Naive thymus-derived CD8-positive, alpha-beta T cell (primary cell): ENCODE measurements at regions not wholly inside any gene's neighbourhood (a gene's known extent, or its start where the extent isn't known, plus 50 kb on each side); places are given as distances from the start of the nearest gene placed in this dataset.
A peak's percentile ranks its signal among the peaks of the same experiment; 100 is the strongest.

ENCODE experiments used
- ATAC-seq, 2 donors: fragments of 150-1000 bp; cut with Tn5 transposase in 1 of 2; sonication (Bioruptor Pico), chemical (Tn5 transposase) in 1 of 2; 1 replicate in 1 of 2; 2 replicates in 1 of 2; pipeline ENCODE4 v1.10.0; 2021; ENCODE audit warnings: mild to moderate bottlenecking in 2 of 2, moderate library complexity in 2 of 2
- POLR2A ChIA-PET: fragments of 350-600 bp; sonication (Branson Sonifier 250); formaldehyde crosslinking; loops from one replicate; lab custom pipeline; 2021; ENCODE audit warnings: antibody characterized with exemption; lab: Charles Lee
- DNase-seq, 10 donors: peaks; one replicate each; pipeline versions ENCODE4 v3.0.0 to v3.0.0-alpha.2; 2020 to 2022
- H3K27ac Mint-ChIP-seq, 10 donors: one replicate each; pipeline ENCODE4 v1.8.0; 2020 to 2022; ENCODE audit warnings: mild to moderate bottlenecking in 10 of 10, mixed read lengths in 10 of 10, moderate library complexity in 4 of 10, inconsistent platforms in 1 of 10
- H3K27me3 Mint-ChIP-seq, 5 donors: one replicate each; pipeline ENCODE4 v1.8.0; 2021 to 2022; ENCODE audit warnings: mixed read lengths in 5 of 5
- H3K36me3 Mint-ChIP-seq, 3 donors: one replicate each; pipeline ENCODE4 v1.8.0; 2020 to 2022; ENCODE audit warnings: mixed read lengths in 3 of 3, mild to moderate bottlenecking in 2 of 3, inconsistent platforms in 1 of 3
- H3K4me1 Mint-ChIP-seq, 4 donors: one replicate each; pipeline ENCODE4 v1.8.0; 2021 to 2022; ENCODE audit warnings: mixed read lengths in 4 of 4
- H3K4me3 Mint-ChIP-seq, 10 donors: one replicate each; pipeline ENCODE4 v1.8.0; 2020 to 2022; ENCODE audit warnings: mild to moderate bottlenecking in 10 of 10, mixed read lengths in 10 of 10, moderate library complexity in 6 of 10, inconsistent platforms in 1 of 10
- H3K9me3 Mint-ChIP-seq, 9 donors: one replicate each; pipeline ENCODE4 v1.8.0; 2020 to 2022; ENCODE audit warnings: mixed read lengths in 9 of 9, mild to moderate bottlenecking in 3 of 9, inconsistent platforms in 1 of 9, moderate library complexity in 1 of 9

GRCh38 chr6:6909111-6909510 lies 198.7 kb upstream of the RREB1 start:
- Mint-ChIP-seq H3K27ac (no peak overlapping the region), H3K36me3 (no peaks in the 10 kb centered on the region), H3K4me3 (no peak overlapping the region), H3K4me1 (no peaks in the 10 kb centered on the region), H3K9me3 (no peaks in the 10 kb centered on the region), H3K27me3 (peaks cover 0 to 9% (median 1%) of the 10 kb centered on the region in 5 donors)
- ATAC-seq, result no peak
- POLR2A ChIA-PET, result no interaction called here
- no peak for DNase-seq

- POLR2A ChIA-PET, result no interaction called here
- H3K4me3 Mint-ChIP-seq, result no peak overlapping the region
- H3K27me3 Mint-ChIP-seq, result peaks cover 0 to 9% (median 1%) of the 10 kb centered on the region in 5 donors
- no peaks in the 10 kb centered on the region for H3K36me3 Mint-ChIP-seq
- H3K9me3 Mint-ChIP-seq, result no peaks in the 10 kb centered on the region
- DNase-seq (no peak), ATAC-seq (no peak)
- no peak overlapping the region for H3K27ac Mint-ChIP-seq
- H3K4me1 Mint-ChIP-seq, result peaks cover 0 to 5% (median 3%) of the 10 kb centered on the region in 4 donors
Measured at GRCh38 chr6:6910734-6911295, 196.9 kb upstream of the RREB1 start.

- no peaks in the 10 kb centered on the region for H3K9me3 Mint-ChIP-seq
- POLR2A ChIA-PET, result no interaction called here
- H3K4me1 Mint-ChIP-seq, result peaks cover 3 to 11% (median 8%) of the 10 kb centered on the region in 4 donors
- no peak overlapping the region for H3K27ac Mint-ChIP-seq
- ATAC-seq (no peak), DNase-seq (no peak)
- H3K4me3 Mint-ChIP-seq, result no peak overlapping the region
- peaks cover 0 to 9% (median 1%) of the 10 kb centered on the region in 5 donors for H3K27me3 Mint-ChIP-seq
- H3K36me3 Mint-ChIP-seq, result no peaks in the 10 kb centered on the region
Measured at GRCh38 chr6:6911391-6911790, 196.4 kb upstream of the RREB1 start.

- Mint-ChIP-seq H3K9me3 (no peaks in the 10 kb centered on the region), H3K27me3 (peaks cover 0 to 10% (median 1%) of the 10 kb centered on the region in 5 donors), H3K27ac (peak overlapping the region in 1 of 10 donors; percentile 82), H3K4me1 (peaks cover 5 to 14% (median 10%) of the 10 kb centered on the region in 4 donors), H3K36me3 (no peaks in the 10 kb centered on the region), H3K4me3 (no peak overlapping the region)
- no peak for DNase-seq
- ATAC-seq, result no peak
- POLR2A ChIA-PET, result no interaction called here
Measured at GRCh38 chr6:6912817-6913744, 194.7 kb upstream of the RREB1 start.

- H3K27me3 Mint-ChIP-seq, result peaks cover 0 to 6% (median 0%) of the 10 kb centered on the region in 5 donors
- H3K4me3 Mint-ChIP-seq, result peak overlapping the region in 5 of 10 donors; percentile 60 to 74 (median 70)
- no peak for DNase-seq
- H3K9me3 Mint-ChIP-seq, result no peaks in the 10 kb centered on the region
- no peaks in the 10 kb centered on the region for H3K36me3 Mint-ChIP-seq
- peaks cover 6 to 21% (median 13%) of the 10 kb centered on the region in 4 donors for H3K4me1 Mint-ChIP-seq
- no peak for ATAC-seq
- POLR2A ChIA-PET, result no interaction called here
- H3K27ac Mint-ChIP-seq, result peak overlapping the region in 2 of 10 donors; percentile 26 to 44
Measured at GRCh38 chr6:6915219-6915618, 192.5 kb upstream of the RREB1 start.

GRCh38 chr6:6915813-6916547 lies 191.8 kb upstream of the RREB1 start:
- Mint-ChIP-seq H3K27me3 (peaks cover 0 to 8% (median 0%) of the 10 kb centered on the region in 5 donors), H3K9me3 (no peaks in the 10 kb centered on the region), H3K4me3 (peak overlapping the region; percentile 42 to 74 (median 68)), H3K4me1 (peaks cover 8 to 21% (median 13%) of the 10 kb centered on the region in 4 donors), H3K36me3 (no peaks in the 10 kb centered on the region), H3K27ac (peak overlapping the region in 7 of 10 donors; percentile 1 to 74 (median 26))
- DNase-seq, result peak in 2 of 10 donors; percentile 8 to 9
- no peak for ATAC-seq
- POLR2A ChIA-PET, result no interaction called here

GRCh38 chr6:6916598-6916997 lies 191.2 kb upstream of the RREB1 start:
- ATAC-seq (no peak), DNase-seq (no peak)
- peak overlapping the region in 2 of 10 donors; percentile 63 to 71 for H3K27ac Mint-ChIP-seq
- H3K36me3 Mint-ChIP-seq, result no peaks in the 10 kb centered on the region
- POLR2A ChIA-PET, result no interaction called here
- H3K27me3 Mint-ChIP-seq, result peaks cover 0 to 8% (median 0%) of the 10 kb centered on the region in 5 donors
- peak overlapping the region in 3 of 10 donors; percentile 30 to 69 (median 59) for H3K4me3 Mint-ChIP-seq
- H3K4me1 Mint-ChIP-seq, result peaks cover 8 to 21% (median 13%) of the 10 kb centered on the region in 4 donors
- no peaks in the 10 kb centered on the region for H3K9me3 Mint-ChIP-seq

GRCh38 chr6:6918216-6918983 lies 189.4 kb upstream of the RREB1 start:
- Mint-ChIP-seq H3K27me3 (peaks cover 0 to 8% (median 0%) of the 10 kb centered on the region in 5 donors), H3K36me3 (no peaks in the 10 kb centered on the region), H3K4me1 (peaks cover 8 to 21% (median 13%) of the 10 kb centered on the region in 4 donors), H3K4me3 (peak overlapping the region in 1 of 10 donors; percentile 15), H3K27ac (no peak overlapping the region), H3K9me3 (no peaks in the 10 kb centered on the region)
- DNase-seq, result peak in 4 of 10 donors; percentile 6 to 34 (median 14)
- peak; percentile 25 to 61 for ATAC-seq
- POLR2A ChIA-PET, result no interaction called here

- POLR2A ChIA-PET, result no interaction called here
- peaks cover 8 to 21% (median 13%) of the 10 kb centered on the region in 4 donors for H3K4me1 Mint-ChIP-seq
- no peaks in the 10 kb centered on the region for H3K36me3 Mint-ChIP-seq
- DNase-seq, result no peak
- H3K4me3 Mint-ChIP-seq, result no peak overlapping the region
- no peak for ATAC-seq
- peaks cover 0 to 8% (median 0%) of the 10 kb centered on the region in 5 donors for H3K27me3 Mint-ChIP-seq
- no peak overlapping the region for H3K27ac Mint-ChIP-seq
- H3K9me3 Mint-ChIP-seq, result no peaks in the 10 kb centered on the region
Measured at GRCh38 chr6:6919173-6919572, 188.6 kb upstream of the RREB1 start.

GRCh38 chr6:6920114-6920986 lies 187.4 kb upstream of the RREB1 start:
- Mint-ChIP-seq H3K36me3 (no peaks in the 10 kb centered on the region), H3K9me3 (no peaks in the 10 kb centered on the region), H3K4me1 (peaks cover 8 to 21% (median 12%) of the 10 kb centered on the region in 4 donors), H3K27me3 (peaks cover 0 to 8% (median 0%) of the 10 kb centered on the region in 5 donors), H3K4me3 (no peak overlapping the region), H3K27ac (no peak overlapping the region)
- DNase-seq (no peak), ATAC-seq (no peak)
- POLR2A ChIA-PET, result no interaction called here

- ATAC-seq, result no peak
Measured at GRCh38 chr6:6920987-6921313, 186.8 kb upstream of the RREB1 start.

More at GRCh38 chr6:6920987-6921313, 186.8 kb upstream of the RREB1 start:
- H3K27ac Mint-ChIP-seq, result no peak overlapping the region
- H3K4me1 Mint-ChIP-seq, result peaks cover 7 to 15% (median 8%) of the 10 kb centered on the region in 4 donors
- DNase-seq, result no peak
- H3K4me3 Mint-ChIP-seq, result no peak overlapping the region
- H3K27me3 Mint-ChIP-seq, result peaks cover 0 to 8% (median 0%) of the 10 kb centered on the region in 5 donors
- POLR2A ChIA-PET, result no interaction called here
- H3K36me3 Mint-ChIP-seq, result no peaks in the 10 kb centered on the region
- H3K9me3 Mint-ChIP-seq, result no peaks in the 10 kb centered on the region
